ENCODE measurements at regions not wholly inside any gene's neighbourhood (a gene's known extent, or its start where the extent isn't known, plus 50 kb on each side); places are given as distances from the start of the nearest gene placed in this dataset.

GRCh38 chr18:27824841-27825681, 351.9 kb downstream of the CDH2 start:
- H3K9me3 ChIP-seq (ENCODE audit: control insufficient read depth, insufficient read depth, low read depth, low read length) = no peaks in the 10 kb centered on the region
- POLR2A ChIA-PET = no interaction called here
- no peaks in the 10 kb centered on the region for H3K27me3 ChIP-seq (ENCODE audit: control insufficient read depth, insufficient read depth, low read length)
- TF ChIP-seq POLR2AphosphoS5 (IDR thresholded peaks at IDR 0.05; ENCODE audit: low read depth, low read length) (no peak), SIN3A (IDR thresholded peaks at IDR 0.05; ENCODE audit: borderline replicate concordance, insufficient read depth, low read depth, low read length) (no peak), TCF7L2 (IDR thresholded peaks at IDR 0.05; ENCODE audit: low read depth, low read length) (no peak), CTCF (IDR thresholded peaks at IDR 0.05) (no peak), REST (IDR thresholded peaks at IDR 0.05; ENCODE audit: insufficient read depth in 1 of 2, low read depth in 2 of 2, low read length in 1 of 2) (no peak)
- no peak overlapping the region for H3K4me3 ChIP-seq (ENCODE audit: low read depth in 2 of 2, low read length in 2 of 2)
- intact Hi-C loops (cut with micrococcal nuclease; ENCODE audit: unreplicated experiment) = no loop called here
- in situ Hi-C loops (cut with HindIII; ENCODE audit: low pct_unique_long_range_greater_than_20kb, low sequenced_read_pairs) = no loop called here
- H3K27ac ChIP-seq (ENCODE audit: low read length) = no peak overlapping the region
- H3K4me1 ChIP-seq (ENCODE audit: control insufficient read depth, insufficient read depth, low read length) = no peaks in the 10 kb centered on the region
- no TSS peak for BruUV-seq (replicated peaks)
- DNase-seq (ENCODE audit: low read depth, low spot score) = no peak
- CTCF ChIA-PET = no interaction called here
- ATAC-seq = no peak
- no peaks in the 10 kb centered on the region for H3K36me3 ChIP-seq (ENCODE audit: control insufficient read depth, insufficient read depth, low read length)

- H3K27ac ChIP-seq (ENCODE audit: low read length) = no peak overlapping the region
- ChIA-PET CTCF (no interaction called here), POLR2A (no interaction called here)
- intact Hi-C loops (cut with micrococcal nuclease; ENCODE audit: unreplicated experiment) (no loop called here), in situ Hi-C loops (cut with HindIII; ENCODE audit: low pct_unique_long_range_greater_than_20kb, low sequenced_read_pairs) (no loop called here)
- H3K27me3 ChIP-seq (ENCODE audit: control insufficient read depth, insufficient read depth, low read length) = no peaks in the 10 kb centered on the region
- no peak for ATAC-seq
- H3K36me3 ChIP-seq (ENCODE audit: control insufficient read depth, insufficient read depth, low read length) = no peaks in the 10 kb centered on the region
- no peak for DNase-seq (ENCODE audit: low read depth, low spot score)
- BruUV-seq (replicated peaks) = no TSS peak
- no peaks in the 10 kb centered on the region for H3K9me3 ChIP-seq (ENCODE audit: control insufficient read depth, insufficient read depth, low read depth, low read length)
- H3K4me3 ChIP-seq (ENCODE audit: low read depth in 2 of 2, low read length in 2 of 2) = no peak overlapping the region
- H3K4me1 ChIP-seq (ENCODE audit: control insufficient read depth, insufficient read depth, low read length) = no peaks in the 10 kb centered on the region
- TF ChIP-seq REST (IDR thresholded peaks at IDR 0.05; ENCODE audit: insufficient read depth in 1 of 2, low read depth in 2 of 2, low read length in 1 of 2) (no peak), SIN3A (IDR thresholded peaks at IDR 0.05; ENCODE audit: borderline replicate concordance, insufficient read depth, low read depth, low read length) (no peak), POLR2AphosphoS5 (IDR thresholded peaks at IDR 0.05; ENCODE audit: low read depth, low read length) (no peak), TCF7L2 (IDR thresholded peaks at IDR 0.05; ENCODE audit: low read depth, low read length) (no peak), CTCF (IDR thresholded peaks at IDR 0.05) (no peak)
Observed at GRCh38 chr18:27824275-27824674, 352.7 kb downstream of the CDH2 start.

All from Panc1 (cell line).